ENCODE measurements at regions not wholly inside any gene's neighbourhood (a gene's known extent, or its start where the extent isn't known, plus 50 kb on each side); places are given as distances from the start of the nearest gene placed in this dataset.
"Not testable (repeated sequence)": the region's sequence is repeated elsewhere in the genome, so short reads cannot be mapped to it uniquely, and the experiment has no call there.

DNA sequence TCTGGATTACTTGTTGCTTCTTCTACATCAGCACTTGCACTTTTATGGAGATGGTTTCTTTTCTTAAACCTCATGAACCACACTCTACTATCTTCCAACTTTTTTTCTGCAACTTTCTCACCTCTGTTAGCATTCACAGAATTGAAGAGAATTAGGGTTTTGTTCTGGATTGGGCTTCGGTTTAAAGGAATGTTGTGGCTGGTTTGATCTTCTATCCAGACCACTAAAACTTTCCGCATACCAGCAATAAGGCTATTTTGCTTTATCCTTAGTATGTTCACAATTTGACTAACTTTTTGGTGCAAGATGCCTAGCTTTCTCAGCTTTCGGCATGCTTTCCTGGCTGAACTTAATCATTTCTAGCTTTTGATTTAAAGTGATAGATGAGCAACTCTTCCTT, 666.7 kb upstream of the MIR17HG start:
- no peak for DNase-seq (ENCODE audit: low spot score)

DNA sequence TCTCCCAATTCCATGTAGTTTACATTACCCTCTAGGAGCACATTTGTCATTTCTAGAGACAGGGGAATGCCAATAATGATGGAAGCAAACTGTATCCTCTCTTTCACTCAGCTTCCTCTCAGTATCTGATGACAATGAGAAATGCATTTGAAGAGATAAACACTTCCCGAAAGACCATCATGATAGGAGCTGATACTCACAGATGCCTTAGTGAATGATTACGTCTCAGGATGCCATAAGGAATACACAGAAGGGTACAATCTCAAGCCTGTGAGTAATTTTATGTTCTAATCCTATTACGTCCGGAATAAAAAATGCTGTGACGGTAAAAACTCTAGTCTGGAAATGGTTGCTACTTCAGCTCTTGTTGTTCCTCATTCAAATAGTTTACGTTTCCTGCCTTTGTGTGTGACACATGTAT, 663.8 kb upstream of the MIR17HG start:
- DNase-seq (ENCODE audit: low spot score): no peak

DNA sequence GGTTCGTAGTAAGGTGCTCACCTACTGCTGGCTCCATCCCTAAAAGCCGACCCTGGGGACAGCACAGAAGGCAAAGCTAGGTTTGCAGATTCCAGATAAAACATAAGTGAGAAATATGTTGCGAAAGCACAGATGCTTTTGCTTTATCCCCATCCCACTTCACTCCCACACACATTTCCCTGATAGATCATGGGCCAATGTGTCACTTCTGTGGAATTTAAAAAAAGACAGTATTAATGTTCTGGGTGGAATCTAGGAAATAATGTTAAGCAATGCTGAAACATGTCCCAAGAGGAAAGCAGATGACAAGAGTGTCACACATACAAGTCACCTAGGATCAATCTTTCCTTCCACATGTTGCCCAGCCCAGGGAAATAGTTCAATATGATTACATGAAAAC, 661.0 kb upstream of the MIR17HG start:
- DNase-seq (ENCODE audit: low spot score): no peak

DNA sequence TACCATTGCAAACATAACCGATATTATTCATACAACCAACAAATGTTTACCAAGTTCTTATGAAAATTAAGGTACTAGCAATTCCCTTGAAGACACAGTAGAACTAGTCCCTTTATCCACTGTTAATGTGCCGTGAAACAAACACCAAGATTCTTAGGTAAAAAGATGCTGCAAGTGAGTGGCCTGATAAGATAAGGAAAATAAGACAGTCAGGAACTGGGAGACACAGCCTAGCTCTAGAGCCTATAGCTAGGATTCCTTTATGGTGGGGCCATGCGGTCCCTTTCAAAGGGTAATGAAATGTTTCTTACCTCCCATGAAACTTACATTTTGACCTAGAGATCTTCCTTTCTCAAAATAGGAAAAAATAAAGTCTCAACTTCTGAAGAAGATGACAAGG, 658.4 kb upstream of the MIR17HG start:
- DNase-seq (ENCODE audit: low spot score): no peak

DNA sequence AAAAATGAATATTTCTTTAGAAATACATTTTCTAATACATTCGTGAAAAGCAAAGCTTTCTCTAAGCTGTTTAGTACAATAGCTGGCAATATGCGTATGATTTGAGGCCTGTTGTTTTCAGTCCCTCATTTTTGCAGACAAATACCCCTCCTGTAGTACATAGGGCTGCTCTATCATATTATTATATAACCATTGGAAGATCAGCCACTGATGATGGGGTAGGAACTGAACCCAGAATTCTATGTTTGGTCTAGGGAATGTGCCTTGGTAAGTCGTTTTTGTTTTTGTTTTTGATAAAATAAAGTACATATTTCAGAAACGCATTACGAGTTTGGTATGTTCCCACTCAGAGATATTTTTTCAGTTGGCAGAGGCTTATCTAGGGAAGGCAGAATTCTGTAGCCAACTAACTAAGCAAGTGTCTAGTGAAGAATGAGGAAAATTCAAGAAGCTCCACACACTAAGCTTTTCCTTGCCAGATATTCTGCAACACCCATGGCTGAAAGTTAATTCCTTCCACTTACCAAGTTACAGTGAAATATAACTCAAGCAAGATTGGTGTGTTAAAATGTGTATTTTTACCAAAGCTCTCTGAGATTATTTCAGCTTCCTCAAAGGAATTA, 656.9 kb upstream of the MIR17HG start:
- no peak for DNase-seq (ENCODE audit: low spot score)

DNA sequence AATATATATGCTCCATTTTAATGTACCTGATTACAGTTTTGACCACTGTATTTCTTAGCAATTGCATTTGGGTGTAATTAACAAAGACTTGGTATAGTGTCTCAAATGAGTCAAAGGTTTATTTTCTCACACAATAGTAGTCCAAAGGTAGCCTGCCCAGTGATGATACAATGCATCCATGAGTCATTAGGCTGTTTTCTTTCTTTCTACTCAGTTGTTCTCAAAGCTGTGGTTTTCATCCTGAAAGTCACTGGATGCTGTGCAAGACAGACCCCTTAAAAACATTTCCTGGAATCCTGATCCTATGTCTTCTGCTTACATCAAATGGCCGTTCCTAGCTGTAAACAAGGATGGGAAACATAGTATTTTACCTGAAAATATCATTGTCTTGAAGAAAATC, 651.2 kb upstream of the MIR17HG start:
- no peak for DNase-seq (ENCODE audit: low spot score)

DNA sequence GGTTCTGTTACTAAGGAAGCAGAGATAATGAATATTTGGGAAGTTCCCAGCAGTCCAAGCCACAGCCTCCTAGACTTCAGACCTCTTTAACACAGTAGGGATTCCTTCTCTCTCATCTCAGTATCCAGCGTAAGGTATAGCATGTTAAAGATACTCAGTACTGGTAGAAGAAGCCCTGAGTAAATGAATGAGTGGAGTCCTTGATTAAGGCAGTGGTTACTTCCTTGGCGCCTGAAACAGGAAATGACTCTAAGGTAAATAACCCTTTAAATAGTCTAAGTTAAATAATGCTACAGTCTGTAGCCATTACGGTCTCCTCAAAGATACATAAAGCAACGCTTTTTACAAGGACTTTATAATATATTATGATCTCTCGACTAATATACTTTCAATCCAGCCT, 650.8 kb upstream of the MIR17HG start:
- DNase-seq (ENCODE audit: low spot score): no peak

DNA sequence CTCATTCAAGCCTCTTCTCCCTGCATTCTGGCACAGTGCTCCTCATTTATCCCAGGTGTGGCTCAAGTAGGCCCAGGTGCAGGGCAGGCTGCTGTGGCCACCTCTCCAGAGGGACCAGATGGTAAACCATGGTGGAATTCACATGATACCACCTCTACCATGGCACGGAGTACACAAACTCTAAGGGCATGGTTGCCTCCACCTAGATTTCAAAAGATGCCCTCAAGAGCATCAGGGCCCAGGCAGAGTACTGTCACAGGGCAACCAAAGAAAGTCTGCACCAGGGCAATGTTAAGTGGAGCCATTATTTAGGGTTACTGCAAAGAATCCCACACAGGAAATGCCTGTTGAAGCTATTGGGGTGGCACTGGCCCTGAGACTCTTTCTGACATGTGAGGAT, 647.1 kb upstream of the MIR17HG start:
- no peak for DNase-seq (ENCODE audit: low spot score)

DNA sequence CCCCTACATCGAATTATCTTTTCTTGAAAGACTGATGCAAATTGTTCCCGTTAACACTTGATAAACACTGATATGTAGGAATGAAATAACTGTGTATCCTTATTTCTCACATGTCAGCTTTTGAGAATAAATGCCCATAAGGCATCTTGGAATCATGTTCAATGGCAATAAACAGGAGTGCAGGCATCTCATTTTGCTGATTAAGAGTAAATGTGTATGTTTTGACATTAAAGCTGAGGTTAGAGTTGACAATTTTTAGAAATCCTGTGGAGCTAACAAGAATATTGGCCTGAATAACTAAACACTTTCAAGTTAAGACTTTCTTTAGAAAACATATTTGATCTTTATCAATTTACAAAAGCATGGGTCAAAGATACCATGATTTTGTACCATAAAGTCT, 646.2 kb upstream of the MIR17HG start:
- DNase-seq (ENCODE audit: low spot score): no peak

DNA sequence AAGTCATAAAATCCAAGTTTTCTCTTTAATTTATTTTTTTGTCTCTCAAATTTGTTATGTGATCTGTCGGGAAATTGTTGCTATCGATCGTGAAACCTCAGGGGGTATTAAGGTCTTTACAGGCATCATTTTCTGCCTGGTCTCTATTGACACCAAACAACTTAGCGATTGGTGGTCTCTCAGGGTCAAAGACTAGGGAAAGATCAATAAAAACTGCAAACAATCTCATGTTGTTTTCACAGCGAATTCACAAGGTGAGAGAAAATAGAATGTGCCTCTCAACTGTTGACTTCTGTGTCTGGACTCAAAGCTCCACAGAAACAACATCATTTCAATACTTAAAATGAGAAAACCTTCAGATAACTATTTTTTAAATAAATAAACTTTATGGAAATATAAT, 645.4 kb upstream of the MIR17HG start:
- DNase-seq (ENCODE audit: low spot score): no peak

DNA sequence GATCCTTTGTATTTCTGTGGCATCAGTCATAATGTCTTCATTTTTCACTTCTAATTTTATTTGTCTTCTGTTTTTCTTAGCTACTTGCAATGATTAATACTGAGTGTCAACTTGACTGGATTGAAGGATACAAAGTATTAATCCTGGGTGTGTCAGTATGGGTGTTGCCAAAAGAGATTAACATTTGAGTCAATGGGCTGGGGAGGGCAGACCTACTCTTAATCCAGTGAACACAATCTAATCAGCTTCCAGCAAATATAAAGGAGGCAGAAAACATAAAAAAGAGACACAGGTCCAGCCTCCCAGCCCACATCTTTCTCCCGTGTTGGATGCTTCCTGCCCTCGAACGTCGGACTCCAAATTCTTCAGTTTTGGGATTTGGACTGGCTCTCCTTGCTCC, 640.9 kb upstream of the MIR17HG start:
- DNase-seq (ENCODE audit: low spot score): no peak

DNA sequence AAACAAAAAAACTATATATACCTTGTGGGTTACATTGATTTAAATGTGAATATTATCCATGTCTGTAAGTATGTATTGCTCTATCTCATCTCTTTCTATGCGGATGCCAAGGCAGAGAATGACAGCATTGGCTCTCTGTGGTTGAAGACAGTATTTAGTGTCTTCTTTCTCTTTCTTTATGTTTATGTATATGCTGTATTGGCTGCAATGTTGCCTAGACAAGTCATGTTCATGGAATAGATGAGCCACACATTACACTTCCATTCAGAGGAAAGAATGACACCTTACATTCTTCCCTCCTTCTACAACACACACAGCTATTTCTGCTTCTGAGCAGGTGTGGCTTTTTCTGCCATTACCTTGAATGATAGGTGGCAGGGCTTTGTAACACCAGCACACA, 639.4 kb upstream of the MIR17HG start:
- DNase-seq (ENCODE audit: low spot score): no peak

DNA sequence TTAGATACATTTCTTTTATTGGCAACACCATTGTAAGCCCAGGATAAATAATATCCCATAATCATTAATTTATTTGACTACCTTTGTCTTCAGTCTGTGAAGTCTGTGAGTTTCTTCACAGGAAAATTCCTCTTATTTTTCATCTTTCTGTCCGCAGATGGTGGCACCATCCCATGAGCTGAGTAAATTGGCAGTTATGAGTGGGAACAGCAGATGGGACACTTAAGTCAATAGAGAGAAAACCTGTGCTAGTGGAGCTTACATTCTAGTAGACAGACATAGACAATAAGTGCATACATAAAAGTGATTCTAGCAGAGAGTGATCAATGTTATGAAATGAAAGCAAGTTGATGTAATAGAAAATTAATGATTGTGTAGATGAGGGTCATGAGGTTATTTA, 638.2 kb upstream of the MIR17HG start:
- no peak for DNase-seq (ENCODE audit: low spot score)

DNA sequence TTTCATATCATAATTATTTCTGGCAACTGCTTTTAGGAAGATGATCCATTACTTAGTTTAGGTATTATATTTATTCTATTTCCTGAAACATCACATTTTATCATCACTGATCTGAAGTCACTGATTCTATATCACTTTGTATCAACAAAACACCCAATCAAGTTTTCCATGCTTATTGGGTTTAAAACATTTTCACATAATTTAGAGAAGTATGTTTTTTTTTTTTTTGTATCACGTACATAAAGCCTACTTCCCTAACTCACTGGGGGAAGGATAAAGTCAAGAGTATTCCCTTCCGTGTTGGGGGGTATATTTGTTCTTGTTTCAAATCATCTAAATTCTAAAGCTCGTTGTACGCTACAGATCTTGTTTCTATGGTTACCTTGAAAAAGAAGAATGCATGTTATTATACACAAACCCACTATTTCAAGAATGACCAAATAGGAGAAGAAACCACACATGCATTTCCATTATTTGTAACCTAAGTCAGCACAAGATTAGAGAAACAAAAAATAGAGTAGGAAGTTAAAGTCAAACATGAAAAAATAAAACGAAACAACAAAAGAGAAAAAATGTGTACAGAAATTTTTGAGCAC, 637.2 kb upstream of the MIR17HG start:
- no peak for DNase-seq (ENCODE audit: low spot score)

DNA sequence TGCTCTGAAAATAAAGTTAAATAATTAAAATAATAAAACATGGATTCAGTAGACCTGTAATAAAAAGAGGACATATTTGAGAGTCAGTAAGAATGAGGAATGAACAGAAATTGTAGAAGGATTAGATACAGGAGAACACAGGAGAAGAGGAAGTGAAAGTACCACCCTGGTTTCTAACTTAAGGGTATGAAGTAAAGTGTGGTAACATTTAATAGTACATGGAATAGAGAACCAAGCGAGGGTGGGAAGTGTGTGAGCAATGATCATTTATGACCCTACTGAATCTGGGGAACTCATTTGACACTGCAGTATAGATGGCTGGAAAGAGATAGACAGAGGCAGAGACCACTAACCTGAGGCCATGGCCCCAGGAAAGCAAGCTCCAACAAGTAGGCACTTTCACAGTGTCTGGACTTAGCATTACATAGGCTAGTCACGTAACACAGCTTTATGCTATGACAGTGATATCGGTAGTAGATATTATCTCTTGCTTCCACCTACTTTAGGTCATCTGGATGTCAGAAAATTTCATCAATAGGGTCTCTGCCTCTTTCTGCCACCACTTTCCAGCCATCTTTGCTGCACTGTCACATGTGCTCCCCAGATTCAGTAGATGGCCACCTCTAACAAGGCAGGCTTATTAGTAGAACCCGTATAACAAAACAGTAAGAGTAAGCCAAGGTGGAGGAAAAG, 633.9 kb upstream of the MIR17HG start:
- no peak for DNase-seq (ENCODE audit: low spot score)

DNA sequence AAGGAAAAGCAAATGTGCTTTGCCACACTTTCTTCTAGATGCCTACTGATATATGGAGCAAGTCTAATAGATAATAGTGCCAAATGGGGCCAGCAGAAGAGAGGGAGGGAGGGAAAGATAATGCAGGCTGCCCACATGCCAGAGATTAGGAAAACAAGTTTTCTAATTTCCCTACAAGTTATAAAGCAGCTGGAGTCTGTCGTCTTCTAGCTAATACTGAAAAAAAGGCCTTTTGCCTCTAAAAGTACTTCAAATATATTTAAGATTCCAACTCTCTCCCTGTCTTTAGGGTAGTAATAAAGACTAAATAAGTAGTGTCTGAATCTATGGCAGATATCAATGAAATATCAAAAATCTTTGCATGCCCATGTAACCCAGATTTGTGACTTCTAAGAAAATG, 632.0 kb upstream of the MIR17HG start:
- no peak for DNase-seq (ENCODE audit: low spot score)

DNA sequence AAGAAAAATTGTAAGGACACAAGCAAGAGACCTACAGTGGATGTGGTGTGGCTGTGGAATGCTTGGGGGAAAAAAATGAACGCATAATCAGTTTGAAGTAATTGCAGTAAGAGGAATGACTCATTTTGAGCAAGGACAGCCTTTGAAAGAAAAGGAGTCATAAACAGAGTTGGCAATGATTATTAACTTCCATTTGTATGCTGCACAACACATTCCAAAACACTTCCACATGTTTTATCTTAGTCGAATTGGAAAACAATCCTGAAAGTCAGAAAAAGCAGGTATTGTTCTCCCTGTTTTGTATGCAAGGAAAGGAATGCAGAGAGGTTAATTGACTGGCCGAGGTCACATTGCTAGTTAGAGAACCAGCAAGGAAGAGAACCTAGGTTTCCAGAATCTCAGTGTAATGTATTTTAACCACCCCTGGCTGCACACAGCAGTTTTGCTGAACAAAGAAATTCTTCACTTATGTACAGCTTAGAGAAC, 630.0 kb upstream of the MIR17HG start:
- no peak for DNase-seq (ENCODE audit: low spot score)

DNA sequence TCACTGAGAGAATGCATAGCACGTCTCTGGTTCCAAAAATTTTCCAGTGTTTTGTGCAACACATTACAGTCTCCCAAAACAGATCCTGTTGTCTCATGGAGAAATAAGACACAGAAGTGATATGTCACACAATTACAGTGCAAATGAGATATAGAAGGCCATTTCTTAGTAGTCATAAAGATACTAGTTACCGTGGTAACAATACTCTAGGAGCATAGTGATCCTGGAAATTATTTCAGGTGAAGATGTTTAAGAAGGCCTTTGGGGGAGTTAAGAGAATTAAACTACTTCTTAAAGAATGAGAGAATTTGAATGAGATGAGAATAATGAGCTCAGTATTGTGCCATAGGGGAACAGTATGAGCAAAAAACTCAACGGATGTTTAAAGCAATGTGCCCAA, 628.0 kb upstream of the MIR17HG start:
- no peak for DNase-seq (ENCODE audit: low spot score)

DNA sequence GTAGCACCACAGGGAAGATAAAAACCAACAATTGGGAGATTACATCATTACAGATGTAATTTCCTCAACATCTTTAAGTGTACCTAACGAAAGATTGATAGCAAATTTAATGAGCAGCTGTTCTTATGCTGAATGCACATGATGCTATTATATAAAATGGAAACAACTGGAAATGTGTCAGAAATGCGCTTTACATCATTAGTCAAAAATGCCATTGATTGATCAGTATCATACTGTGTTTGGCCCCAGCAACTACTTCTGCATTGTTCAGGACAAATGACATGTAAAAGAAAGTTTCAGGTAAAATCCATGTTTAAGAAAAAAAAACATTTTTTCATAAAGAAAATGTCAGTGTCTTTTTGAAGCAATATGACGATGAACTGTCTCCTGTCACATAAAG, 625.5 kb upstream of the MIR17HG start:
- no peak for DNase-seq (ENCODE audit: low spot score)

DNA sequence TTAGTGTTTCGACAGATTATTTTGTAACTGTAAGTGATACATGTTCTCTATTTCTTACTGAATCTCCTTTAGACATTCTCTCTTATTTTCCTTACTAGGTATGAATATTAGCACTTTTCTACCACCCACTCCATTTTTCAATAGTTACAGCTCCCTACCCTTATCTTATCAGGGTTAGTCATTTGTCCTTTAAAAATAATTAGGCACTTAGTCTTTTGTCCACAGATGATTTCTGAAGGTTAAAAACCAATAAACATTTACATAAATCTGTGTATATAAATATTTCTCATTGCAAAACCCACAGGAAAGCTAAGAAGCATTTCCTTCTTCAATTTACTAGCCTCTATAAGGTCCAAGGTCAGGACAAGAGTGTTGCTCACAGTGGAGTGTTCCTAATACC, 624.1 kb upstream of the MIR17HG start:
- no peak for DNase-seq (ENCODE audit: low spot score)

DNA sequence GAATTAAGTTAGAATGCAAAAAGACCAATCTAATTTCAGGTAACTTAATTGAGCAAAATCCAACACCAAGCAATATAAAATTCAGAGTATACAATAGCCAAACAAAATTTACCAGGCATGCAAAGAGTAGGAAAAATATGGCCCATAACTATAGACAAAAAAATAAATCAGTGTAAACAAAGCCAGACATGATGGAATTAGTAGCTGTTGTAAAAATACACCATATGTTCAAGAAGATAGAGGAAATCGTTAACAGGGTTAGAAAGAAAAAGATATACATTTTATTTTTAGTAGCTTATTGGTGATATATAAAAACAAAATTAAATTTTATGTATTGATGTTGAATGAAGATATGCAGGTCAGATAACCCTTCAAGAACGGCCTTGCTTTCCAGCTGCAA, 621.1 kb upstream of the MIR17HG start:
- no peak for DNase-seq (ENCODE audit: low spot score)

DNA sequence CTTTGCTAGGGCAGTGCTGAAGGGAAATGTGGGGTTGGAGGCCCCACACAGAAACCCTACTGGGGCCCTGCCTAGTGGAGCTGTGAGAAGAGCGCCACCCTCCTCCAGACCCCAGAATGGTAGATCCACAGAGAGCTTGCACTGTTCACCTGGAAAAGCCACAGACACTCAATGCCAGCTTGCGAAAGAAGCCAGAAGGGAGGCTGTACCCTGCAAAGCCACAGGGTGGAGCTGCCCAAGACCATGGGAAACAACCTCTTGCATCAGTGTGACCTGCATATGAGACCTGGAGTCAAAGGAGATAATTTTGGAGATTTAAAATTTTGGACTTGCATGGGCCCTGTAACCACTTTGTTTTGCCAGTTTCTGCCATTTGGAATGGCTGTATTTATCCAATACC, 615.4 kb upstream of the MIR17HG start:
- no peak for DNase-seq (ENCODE audit: low spot score)

DNA sequence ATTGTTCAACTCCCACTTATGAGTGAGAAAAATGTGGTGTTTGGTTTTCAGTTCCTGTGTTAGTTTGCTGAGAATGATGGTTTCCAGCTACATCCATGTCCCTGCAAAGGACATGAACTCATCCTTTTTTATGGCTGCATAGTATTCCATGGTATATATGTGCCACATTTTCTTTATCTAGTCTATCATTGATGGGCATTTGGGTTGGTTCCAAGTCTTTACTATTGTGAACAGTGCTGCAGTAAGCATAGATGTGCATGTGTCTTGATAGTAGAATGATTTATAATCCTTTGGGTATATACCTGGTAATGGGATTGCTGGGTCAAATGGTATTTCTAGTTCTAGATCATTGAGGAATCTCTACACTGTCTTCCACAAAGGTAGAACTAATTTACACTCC, 613.0 kb upstream of the MIR17HG start:
- not testable (repeated sequence) for DNase-seq (ENCODE audit: low spot score)

DNA sequence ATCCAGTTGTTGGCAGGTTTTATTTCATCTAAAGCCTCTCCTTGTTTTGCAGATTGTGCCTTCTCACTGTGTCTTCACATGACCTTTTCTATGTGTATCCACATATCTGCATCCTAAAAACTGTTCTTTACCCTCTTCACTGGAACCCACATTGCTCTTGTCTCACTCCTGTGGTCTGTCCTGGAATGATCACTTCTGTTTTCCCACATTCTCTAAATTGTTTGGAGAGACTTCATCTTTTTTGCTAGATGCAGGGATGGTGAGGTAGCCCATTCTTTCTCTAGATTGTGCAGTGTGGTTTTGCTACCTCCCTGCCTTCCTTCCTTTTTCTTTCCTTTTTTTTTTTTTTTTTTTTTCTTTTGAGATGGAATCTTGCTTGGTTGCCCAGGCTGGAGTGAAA, 608.6 kb upstream of the MIR17HG start:
- no peak for DNase-seq (ENCODE audit: low spot score)

Measured in AG08396 (cell line).